GM23248 (cell line): ENCODE measurements at regions not wholly inside any gene's neighbourhood (a gene's known extent, or its start where the extent isn't known, plus 50 kb on each side); places are given as distances from the start of the nearest gene placed in this dataset.
"Not testable (repeated sequence)": the region's sequence is repeated elsewhere in the genome, so short reads cannot be mapped to it uniquely, and the experiment has no call there.

Experiments
- EZH2 ChIP-seq: fragments of 200-600 bp; sonication (generic); IDR thresholded peaks from 2 replicates; pipeline ENCODE4 v1.6.1; 2018; ENCODE audit warnings: antibody characterized with exemption, mild to moderate bottlenecking; ENCODE audit not compliant: insufficient read depth, poor library complexity, severe bottlenecking
- EZH2phosphoT487 ChIP-seq: fragments of 200-600 bp; sonication (generic); IDR thresholded peaks from 2 replicates; pipeline ENCODE4 v1.6.1; 2018; ENCODE audit warnings: antibody characterized with exemption, moderate library complexity, mild to moderate bottlenecking, low read depth; ENCODE audit not compliant: insufficient read depth

DNA sequence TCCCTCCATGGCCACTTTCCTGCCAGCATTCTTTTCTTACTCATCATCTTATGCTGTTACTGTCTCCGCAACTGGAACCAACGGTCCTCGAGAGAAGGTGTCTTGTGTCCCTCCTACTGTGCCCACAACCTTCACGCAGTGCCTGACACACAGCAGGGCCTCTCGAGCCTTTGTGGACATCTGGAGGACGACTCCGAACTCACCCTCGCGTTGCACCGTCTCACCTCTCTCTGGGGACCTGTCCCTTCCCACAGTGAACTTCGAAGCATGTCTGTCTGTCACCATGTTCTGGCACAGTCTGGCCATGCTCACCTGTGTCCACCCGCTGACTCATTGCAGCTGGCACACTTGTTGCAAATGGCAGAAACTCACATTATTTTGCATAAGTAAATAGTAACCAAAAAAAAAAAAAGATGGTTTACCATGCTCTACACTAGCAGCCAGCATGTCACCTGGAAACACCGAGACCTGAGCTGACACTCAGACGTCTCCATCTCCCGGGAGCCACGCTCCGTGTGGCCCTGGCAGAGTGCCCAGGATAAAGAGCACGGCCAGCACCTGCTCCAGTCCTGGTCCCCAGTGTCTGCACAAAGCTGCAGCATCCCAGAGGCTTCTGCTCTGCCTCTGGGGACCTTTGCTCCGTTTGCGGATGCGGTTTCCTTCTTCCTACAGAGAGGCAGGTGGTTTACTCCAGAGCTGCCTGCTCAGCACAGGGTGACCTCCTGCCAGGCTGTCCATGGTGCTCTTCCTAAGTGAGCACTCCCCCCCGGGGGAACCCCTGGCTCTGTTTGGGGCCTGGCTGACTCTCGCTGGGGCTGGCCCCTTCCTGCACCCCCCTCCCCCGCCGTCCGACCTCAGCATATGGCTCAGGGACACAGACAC is 4414.5 kb upstream of the TPTE start:
- TF ChIP-seq EZH2, EZH2phosphoT487: not testable (repeated sequence)
